Duodenal mucosa (tissue), 2 donors: ENCODE measurements at regions not wholly inside any gene's neighbourhood (a gene's known extent, or its start where the extent isn't known, plus 50 kb on each side); places are given as distances from the start of the nearest gene placed in this dataset.
"Not testable (repeated sequence)": the region's sequence is repeated elsewhere in the genome, so short reads cannot be mapped to it uniquely, and the experiment has no call there.

Source experiments
- H3K27ac ChIP-seq: one replicate; pipeline ENCODE4 v1.7.0; 2013; ENCODE audit warnings: low read depth, low read length
- H3K27me3 ChIP-seq, 2 donors: one replicate each; pipeline ENCODE4 v1.7.0; 2013; ENCODE audit warnings: low read length in 2 of 2, control low read depth in 1 of 2; ENCODE audit not compliant: insufficient read depth in 2 of 2, control insufficient read depth in 1 of 2
- H3K36me3 ChIP-seq, 2 donors: one replicate each; pipeline ENCODE4 v1.7.0; 2013; ENCODE audit warnings: low read length in 2 of 2, control low read depth in 1 of 2; ENCODE audit not compliant: insufficient read depth in 2 of 2, control insufficient read depth in 1 of 2
- H3K4me1 ChIP-seq, 2 donors: one replicate each; pipeline ENCODE4 v1.7.0; 2013; ENCODE audit warnings: low read length in 2 of 2, control low read depth in 1 of 2; ENCODE audit not compliant: insufficient read depth in 2 of 2, control insufficient read depth in 1 of 2
- H3K4me3 ChIP-seq, 2 donors: one replicate each; pipeline ENCODE4 v1.7.0; 2013; ENCODE audit warnings: low read length in 2 of 2, low read depth in 1 of 2
- H3K9ac ChIP-seq, 2 donors: one replicate each; pipeline ENCODE4 v1.7.0; 2013; ENCODE audit warnings: low read length in 2 of 2, low read depth in 1 of 2
- H3K9me3 ChIP-seq, 2 donors: one replicate each; pipeline ENCODE4 v1.7.0; 2013; ENCODE audit warnings: low read length in 2 of 2, control low read depth in 1 of 2; ENCODE audit not compliant: control insufficient read depth in 1 of 2

- no peaks in the 10 kb centered on the region for H3K4me1 ChIP-seq
- H3K9ac ChIP-seq = no peak overlapping the region
- H3K27ac ChIP-seq = no peak overlapping the region
- no peaks in the 10 kb centered on the region for H3K9me3 ChIP-seq
- H3K27me3 ChIP-seq = peaks cover 0 to 3% of the 10 kb centered on the region in 2 donors
- no peak overlapping the region for H3K4me3 ChIP-seq
- no peaks in the 10 kb centered on the region for H3K36me3 ChIP-seq
Measured at GRCh38 chr6:125639466-125640020, 109.9 kb upstream of the HEY2 start.

GRCh38 chr6:125640441-125641150 lies 108.8 kb upstream of the HEY2 start:
- Histone ChIP-seq H3K36me3 (no peaks in the 10 kb centered on the region), H3K27ac (no peak overlapping the region), H3K4me1 (no peaks in the 10 kb centered on the region), H3K27me3 (peaks cover 0 to 3% of the 10 kb centered on the region in 2 donors), H3K9ac (no peak overlapping the region), H3K4me3 (no peak overlapping the region), H3K9me3 (no peaks in the 10 kb centered on the region)

GRCh38 chr6:125643967-125644661 lies 105.3 kb upstream of the HEY2 start:
- not testable (repeated sequence) for H3K9ac ChIP-seq, H3K36me3 ChIP-seq, H3K9me3 ChIP-seq, H3K27me3 ChIP-seq, H3K4me1 ChIP-seq, H3K27ac ChIP-seq, H3K4me3 ChIP-seq

- Histone ChIP-seq H3K9me3 (no peaks in the 10 kb centered on the region), H3K27ac (no peak overlapping the region), H3K27me3 (no peaks in the 10 kb centered on the region), H3K9ac (no peak overlapping the region), H3K4me1 (no peaks in the 10 kb centered on the region), H3K36me3 (no peaks in the 10 kb centered on the region), H3K4me3 (no peak overlapping the region)
Measured at GRCh38 chr6:125647391-125647790, 102.0 kb upstream of the HEY2 start.

GRCh38 chr6:125653752-125654151 lies 95.7 kb upstream of the HEY2 start:
- not testable (repeated sequence) for H3K9ac ChIP-seq, H3K9me3 ChIP-seq, H3K27me3 ChIP-seq, H3K27ac ChIP-seq, H3K4me1 ChIP-seq, H3K4me3 ChIP-seq, H3K36me3 ChIP-seq

- peaks cover 0 to 2% of the 10 kb centered on the region in 2 donors for H3K27me3 ChIP-seq
- H3K4me3 ChIP-seq = no peak overlapping the region
- no peak overlapping the region for H3K9ac ChIP-seq
- no peaks in the 10 kb centered on the region for H3K36me3 ChIP-seq
- H3K27ac ChIP-seq = no peak overlapping the region
- no peaks in the 10 kb centered on the region for H3K4me1 ChIP-seq
- no peaks in the 10 kb centered on the region for H3K9me3 ChIP-seq
Measured at GRCh38 chr6:125655511-125655910, 93.9 kb upstream of the HEY2 start.

- Histone ChIP-seq H3K9me3 (no peaks in the 10 kb centered on the region), H3K9ac (no peak overlapping the region), H3K27ac (no peak overlapping the region), H3K36me3 (no peaks in the 10 kb centered on the region), H3K27me3 (peaks cover 0 to 2% of the 10 kb centered on the region in 2 donors), H3K4me3 (no peak overlapping the region), H3K4me1 (no peaks in the 10 kb centered on the region)
Measured at GRCh38 chr6:125656287-125656870, 93.1 kb upstream of the HEY2 start.

DNA sequence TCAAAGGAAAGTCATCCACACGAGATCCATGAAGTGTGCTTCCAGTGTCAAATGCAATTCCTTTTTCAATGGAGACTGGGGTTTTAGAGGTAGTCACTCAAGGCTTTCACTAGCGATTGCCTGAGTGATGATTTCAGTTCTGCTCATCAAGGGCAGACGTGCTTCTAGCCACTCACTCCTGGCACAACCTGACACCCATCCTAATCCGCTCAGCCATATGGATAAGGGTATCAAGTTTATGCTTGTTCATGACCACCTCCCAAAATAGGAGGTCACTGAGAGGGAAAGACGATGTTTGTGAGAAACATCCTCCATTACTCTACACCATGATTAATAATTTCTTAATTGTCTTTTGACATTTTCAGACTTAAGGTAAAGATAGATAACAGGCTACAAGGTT lies 91.3 kb upstream of the HEY2 start:
- Histone ChIP-seq H3K9ac (no peak overlapping the region), H3K9me3 (no peaks in the 10 kb centered on the region), H3K27me3 (peaks cover 0 to 2% of the 10 kb centered on the region in 2 donors), H3K27ac (no peak overlapping the region), H3K36me3 (no peaks in the 10 kb centered on the region), H3K4me1 (no peaks in the 10 kb centered on the region), H3K4me3 (no peak overlapping the region)

DNA sequence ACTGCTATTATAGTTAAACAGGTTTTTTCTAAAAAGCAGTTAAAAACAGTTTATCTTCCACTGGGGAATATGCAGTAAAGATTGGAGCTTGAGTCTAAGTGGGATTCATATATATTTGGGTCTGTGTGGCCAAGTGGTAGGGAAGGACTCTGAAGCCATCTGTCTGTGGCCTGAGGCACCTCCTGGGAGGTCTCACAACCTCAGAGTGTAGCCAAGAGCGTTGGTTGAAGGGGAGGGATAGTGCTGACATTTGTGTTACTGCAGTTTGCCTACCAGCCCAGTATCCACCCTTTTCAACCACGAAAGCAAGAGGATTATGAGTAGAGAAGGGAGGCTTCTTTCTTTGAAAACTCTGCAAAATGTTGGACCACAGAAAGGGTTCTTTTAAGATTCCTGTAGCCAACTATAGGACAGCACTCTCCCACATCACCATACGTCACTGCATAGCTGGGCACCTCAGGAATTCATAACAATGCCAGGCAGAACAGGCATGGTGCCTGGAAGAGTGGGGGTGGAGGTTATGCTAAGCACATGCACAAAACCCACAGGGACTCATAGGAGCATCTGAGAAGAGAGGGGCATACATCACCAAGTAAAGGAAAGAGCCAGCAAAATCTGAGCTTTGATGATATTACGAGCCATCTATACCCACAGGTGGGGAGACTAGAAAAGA lies 90.5 kb upstream of the HEY2 start:
- Histone ChIP-seq H3K9ac (no peak overlapping the region), H3K36me3 (no peaks in the 10 kb centered on the region), H3K27me3 (peaks cover 0 to 2% of the 10 kb centered on the region in 2 donors), H3K4me3 (no peak overlapping the region), H3K9me3 (no peaks in the 10 kb centered on the region), H3K27ac (no peak overlapping the region), H3K4me1 (no peaks in the 10 kb centered on the region)

DNA sequence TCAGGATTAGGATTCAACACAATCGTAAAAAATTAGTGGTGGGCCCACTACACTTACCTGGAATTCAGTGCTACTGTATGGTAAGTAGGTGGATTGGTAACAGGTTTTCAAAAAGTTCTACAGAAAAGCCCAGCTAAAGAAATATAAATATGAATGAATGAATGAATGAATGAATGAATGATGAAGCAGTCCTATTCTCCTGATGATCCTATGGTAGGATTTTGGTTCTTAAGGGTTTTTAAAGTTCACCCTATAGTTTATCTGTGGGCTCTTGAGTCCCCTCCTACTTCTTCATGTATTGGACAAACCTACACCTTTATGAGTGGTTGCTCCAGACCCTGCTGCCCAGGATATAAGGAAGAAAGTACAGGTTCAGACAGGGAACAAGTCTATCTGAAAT lies 89.5 kb upstream of the HEY2 start:
- Histone ChIP-seq H3K36me3 (no peaks in the 10 kb centered on the region), H3K9me3 (no peaks in the 10 kb centered on the region), H3K27ac (no peak overlapping the region), H3K9ac (no peak overlapping the region), H3K4me1 (no peaks in the 10 kb centered on the region), H3K27me3 (peaks cover 0 to 2% of the 10 kb centered on the region in 2 donors), H3K4me3 (no peak overlapping the region)
